ENCODE measurements at regions not wholly inside any gene's neighbourhood (a gene's known extent, or its start where the extent isn't known, plus 50 kb on each side); places are given as distances from the start of the nearest gene placed in this dataset.

DNA sequence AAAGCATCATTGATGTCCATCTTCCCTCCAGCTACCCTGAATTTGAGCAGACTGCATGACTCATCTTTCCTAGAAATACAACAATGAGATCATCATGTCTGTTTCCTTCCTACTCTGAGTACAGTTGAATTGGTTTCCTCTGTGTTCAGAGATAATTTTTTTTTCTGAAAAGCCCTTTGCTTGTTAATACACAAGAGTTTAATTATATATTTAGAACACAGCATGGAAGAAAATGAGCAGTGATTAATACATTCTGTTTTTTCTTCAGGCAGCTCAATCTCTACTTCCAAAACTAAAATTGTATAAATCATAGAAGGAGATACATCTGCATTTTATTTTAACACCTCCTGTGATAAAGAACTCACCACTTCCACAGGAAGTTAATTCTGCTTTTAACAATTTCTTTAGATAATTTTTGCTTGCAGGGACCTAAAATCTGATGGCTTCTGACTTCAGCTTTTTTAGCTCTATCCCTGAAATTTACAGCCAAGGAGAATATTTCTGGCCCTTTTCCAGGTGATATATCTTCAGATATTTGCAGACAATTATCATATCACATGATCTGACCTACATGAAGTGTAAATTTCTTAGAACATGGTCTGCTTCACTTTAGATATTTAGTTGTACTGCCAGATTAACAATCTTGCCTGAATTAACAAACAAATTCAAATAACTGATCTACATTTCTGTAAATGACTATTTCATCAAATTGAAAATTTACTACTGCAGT lies 249.0 kb downstream of the TRIB2 start:
- DNase-seq = no peak

DNA sequence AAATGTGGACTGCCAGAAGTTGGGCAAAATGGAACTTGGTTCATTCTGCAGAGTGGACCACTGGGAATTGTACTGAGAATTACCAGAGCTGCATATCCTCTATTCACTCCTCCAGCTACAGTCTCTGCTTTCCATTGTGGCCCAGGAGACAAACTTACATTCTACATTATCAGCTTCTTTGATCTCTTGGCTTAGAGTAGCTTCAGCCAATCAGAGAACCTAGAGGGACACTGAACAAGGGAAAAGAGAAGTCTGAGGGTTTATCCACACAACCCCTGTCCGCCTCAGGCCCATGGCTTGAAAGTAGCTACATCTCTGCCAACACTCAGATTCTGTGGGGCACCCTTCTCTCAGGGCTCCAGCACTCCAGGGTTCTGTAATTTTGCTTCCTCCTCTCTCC lies 251.1 kb downstream of the TRIB2 start:
- DNase-seq = no peak

DNA sequence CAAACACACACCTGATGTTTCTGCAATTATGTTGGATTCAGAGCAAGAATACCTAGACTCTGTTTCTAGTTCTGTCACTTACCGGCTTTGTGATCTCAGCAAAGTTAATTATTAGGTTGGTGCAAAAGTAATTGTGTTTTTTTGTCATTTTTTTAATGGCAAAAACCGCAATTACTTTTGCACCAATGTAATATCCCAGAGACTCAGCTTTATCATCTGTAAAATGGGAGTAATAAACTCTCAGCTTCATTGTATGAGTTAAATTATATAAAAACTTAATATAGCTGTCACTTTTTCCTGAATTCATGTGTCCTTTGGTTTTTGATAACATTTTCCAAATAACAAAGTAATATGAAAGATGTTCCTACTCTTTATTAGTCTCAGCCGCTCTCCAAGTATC lies 251.7 kb downstream of the TRIB2 start:
- no peak for DNase-seq

DNA sequence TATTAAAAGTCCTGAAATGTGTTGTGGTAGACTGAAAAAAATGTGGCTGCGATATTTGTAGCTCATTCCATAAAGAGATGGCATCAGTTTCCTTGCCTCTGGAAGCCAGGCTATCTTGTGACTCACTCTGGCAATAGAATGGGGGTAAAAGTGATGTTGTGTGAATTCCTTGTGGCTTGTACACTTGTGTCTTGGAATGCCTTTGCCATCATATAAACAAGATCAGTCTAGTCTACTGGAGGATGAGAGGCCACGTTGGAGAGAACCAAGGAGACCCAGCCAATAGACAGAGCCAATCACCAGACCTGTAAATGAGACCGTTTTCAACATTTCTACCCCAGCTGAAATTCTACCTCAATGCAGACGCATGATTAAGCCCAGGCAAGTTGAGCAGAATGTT lies 254.1 kb downstream of the TRIB2 start:
- DNase-seq = no peak

DNA sequence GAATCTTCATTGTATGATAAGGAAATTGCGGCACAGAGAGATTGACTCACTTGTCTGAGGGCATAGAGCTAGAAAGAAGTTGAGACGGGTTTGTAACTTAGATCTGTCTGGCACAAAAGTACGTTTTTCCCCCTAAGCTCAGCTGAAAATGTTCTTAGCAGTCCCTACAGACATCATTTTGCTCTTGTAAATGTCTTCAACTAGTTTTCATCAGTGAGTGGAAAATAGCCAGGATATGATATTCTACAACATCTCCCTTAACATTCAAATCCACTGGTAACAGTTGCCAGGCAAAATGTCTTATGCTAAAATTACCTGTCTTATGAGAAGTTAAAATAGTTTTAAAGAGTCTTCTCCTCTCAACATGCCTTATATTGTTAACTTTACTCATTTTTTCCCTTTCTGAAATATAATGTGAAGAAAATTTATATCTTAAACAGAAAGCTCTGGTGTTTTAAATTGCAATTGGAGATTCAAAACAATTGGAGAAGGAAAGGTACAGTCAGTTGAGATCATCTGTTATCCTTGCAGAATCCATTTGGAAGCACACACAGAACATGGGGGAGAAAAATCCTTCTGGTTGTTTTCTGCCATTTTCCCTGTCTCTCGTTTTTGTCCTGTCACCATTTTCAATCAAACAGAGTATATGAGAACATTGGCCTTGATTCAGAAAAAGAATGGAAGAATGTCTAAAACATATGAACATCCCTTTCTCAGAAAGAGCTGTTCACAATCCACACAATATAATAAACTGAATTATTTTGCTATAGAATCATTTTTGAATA lies 255.0 kb downstream of the TRIB2 start:
- DNase-seq = no peak

DNA sequence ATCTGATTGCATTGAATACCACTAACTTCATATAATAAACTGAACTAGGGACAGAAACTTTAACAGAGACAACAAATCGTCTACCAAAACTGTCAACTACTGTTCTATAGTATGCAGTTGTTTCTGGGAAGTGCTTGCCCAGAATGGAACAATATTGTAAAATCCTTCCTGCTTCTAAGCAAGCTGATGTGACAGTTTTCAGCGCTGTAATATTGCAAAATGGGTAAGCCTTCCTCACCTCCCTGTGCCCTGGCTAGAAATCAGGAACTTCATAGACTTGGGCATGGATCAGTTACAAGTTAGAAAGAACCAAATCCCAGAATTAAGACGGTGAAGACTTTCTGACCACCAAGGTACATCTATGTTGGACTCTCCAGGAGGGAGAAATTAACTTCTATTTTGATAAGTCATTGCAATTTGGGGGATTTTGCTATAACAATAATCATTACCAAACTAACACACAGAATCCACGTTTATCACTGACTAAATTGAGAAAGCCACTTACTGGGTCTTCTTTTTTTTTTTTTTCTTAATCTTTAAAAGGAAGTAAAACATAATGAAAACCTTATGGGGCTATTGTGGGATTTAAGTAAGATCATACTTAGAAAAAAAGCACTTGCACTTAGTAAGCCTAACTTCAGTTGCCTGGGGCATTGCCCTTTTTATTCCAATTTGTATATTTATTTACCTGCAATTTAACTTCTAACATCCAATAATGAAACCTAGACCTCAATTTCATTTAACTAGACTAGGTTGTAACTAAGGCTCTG lies 261.5 kb downstream of the TRIB2 start:
- DNase-seq = no peak

DNA sequence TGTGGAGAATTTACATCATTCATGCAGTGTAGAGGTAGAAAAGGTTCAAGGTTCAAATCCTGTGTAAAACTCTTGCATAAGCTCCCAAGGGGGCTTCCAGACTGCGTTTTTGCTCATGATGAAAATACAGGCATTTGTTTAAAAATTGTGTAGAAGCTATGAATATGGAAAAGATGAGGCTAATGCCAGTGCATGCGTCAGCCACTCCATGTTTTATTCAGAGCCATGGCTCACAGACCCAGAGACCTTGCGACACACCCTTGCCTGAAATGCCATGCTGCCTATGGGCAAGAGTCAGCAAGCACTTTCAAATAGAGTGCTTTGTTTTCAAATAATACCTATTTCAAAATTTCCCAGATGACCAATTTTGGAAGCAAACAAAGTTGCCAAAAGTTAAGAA lies 262.3 kb downstream of the TRIB2 start:
- no peak for DNase-seq

DNA sequence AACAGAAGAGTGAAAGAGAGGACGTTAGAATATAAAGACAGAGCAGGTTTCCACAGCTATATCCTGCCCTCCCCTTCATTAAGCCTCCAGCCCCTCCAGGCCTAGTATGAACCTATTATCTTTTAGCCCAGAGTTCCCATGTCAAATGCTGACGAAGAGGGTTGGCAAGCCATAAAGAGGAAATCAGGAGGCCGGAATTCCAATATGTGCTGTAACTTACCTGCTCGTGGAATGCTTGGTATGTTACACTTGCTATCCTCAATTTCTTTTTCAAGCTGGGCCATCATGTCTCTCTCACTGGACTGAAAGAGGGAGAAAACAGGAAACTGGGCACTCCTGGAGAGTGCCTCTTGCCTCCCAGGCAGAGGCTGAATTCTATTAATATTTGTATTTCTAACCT lies 264.1 kb downstream of the TRIB2 start:
- DNase-seq = no peak

DNA sequence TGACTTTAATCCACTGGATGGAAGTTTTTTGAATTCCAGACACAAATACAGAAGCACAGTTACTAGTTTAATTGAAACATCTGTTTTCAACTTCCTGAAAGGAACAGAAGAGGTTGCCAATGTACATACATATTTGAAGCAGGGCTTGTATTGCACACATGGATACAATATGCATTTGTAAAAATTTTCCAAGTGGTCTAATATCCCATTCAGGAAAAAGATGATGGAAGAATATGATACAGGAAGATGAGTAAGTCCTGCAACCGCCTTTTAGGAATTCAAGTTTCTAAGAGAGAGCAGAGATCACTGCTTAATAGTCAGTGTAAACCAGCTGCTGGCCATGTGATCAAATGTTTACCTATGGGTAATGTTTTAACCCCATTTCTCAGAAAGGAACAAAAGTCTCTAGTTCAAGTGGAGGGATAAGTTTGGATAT lies 265.4 kb downstream of the TRIB2 start:
- DNase-seq = no peak

DNA sequence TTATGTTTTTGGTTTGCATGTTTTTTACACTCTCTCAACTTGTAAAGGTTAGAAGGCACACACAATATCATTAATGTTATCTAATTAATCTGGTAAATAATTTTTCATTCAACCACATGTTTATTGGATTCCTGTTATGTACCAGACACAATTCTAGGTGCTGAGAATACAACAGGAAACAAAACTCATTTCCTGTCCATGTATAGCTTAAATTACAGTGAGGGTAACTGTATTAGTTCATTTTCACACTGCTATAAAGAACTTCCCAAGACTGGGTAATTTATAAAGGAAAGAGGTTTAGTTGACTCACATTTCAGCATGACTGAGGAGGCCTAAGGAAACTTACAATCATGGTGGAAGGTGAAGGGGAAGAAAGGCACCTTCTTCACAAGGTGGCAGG lies 270.5 kb downstream of the TRIB2 start:
- DNase-seq = no peak

DNA sequence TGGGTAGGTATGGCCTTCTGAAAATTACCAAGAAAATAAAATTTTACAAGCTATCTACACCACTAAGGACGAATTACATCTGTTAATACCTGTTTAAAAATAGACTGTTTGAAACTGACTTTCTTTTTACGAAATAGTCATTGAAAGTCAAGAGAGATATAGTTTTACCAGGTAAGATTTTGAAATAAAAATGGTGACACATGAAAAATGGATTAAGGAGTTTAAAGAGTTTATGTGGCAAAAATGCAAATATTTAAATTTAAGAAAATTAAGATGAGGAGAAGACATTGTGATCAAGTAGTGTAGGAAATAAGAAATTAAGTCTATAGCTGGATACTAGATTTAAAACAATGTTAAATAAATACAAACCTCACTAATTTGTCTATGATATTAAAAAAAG lies 271.5 kb downstream of the TRIB2 start:
- DNase-seq = no peak

DNA sequence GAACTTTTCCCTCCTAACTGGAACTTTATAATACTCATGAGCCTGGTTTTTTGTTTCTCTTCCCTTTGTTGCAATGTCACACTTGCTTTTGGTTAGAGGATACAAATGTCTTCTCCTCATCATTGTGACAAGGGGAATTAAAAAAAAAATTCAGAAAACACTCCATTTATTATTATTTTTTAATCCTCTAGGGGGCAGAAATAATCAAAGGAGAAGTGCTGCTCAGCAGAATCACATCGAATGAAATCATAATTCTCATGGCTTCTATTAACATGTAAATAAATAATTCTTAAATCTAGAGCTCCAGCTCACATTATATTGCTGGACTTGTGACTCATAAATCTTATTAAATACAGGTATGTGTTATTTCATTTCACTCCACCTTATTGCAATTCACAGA lies 273.8 kb downstream of the TRIB2 start:
- DNase-seq = no peak

DNA sequence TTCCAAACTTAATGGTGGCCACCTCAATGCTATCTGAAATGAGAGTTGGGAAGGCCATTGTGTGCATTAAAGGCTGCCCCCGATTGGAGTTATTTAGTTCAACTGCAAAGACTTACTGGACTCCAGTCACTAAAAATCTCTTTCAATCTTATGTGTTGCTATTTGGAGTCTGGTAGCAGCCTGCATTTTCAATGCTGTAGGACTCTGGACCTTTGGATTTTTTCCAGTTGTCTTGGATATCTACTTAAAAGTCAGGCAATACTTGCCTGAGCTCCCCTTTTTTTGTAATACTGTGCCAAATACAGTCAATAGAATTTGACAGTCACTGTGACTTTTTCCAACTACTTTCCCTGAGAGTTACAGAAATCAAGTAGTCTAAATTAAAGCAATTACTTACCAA lies 281.9 kb downstream of the TRIB2 start:
- DNase-seq = no peak

DNA sequence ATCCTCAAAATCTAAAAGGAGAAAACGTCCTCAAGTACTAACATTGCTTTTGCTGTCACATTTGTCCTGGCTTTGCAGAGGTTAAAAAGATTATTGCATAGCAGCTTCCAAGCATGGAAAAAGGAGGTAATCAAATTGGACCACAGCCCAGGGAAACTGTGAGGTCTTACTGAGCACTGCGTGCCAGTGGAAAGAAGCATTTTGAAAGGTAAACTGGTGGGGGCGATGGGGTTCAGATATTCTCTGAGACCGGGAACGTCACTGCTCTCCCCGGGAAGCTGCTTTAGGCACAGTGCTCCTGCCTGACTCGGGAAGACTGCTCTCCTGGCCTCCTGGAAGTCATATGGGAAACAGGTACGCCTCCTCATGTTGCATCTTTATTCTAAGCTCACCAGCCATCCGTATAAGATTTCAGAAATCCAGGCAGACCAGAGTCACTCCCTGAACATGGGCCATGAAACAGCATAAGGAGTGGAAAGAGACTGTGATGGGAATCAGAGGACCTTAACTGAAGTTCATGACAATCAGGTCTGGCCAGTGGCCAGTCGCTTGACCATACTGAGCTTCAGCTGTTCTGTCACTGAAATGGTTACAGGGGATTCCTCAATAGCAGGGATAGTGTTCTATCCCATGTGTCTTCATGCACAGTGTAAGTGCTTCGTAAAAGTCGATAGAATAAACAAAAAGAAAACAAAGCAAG lies 284.1 kb downstream of the TRIB2 start:
- no peak for DNase-seq

DNA sequence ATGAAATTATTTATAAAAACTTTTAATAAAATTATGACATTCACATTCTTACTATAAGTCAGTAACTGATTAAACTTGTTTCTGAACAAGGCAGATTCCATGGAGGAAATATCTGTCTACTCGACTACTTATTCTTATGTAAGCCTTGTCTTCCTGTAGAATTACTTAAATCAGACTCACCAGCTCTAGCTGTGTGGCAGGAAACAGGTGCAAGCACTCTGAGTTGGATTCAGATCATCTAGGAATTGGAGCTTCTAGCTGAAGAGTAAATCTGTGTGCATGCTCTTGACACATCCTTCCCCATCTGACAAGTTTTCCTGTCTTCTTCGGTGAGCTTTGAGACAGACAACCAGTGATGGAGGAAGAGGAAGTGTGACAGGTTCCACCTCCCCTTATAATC lies 284.7 kb downstream of the TRIB2 start:
- DNase-seq = no peak

DNA sequence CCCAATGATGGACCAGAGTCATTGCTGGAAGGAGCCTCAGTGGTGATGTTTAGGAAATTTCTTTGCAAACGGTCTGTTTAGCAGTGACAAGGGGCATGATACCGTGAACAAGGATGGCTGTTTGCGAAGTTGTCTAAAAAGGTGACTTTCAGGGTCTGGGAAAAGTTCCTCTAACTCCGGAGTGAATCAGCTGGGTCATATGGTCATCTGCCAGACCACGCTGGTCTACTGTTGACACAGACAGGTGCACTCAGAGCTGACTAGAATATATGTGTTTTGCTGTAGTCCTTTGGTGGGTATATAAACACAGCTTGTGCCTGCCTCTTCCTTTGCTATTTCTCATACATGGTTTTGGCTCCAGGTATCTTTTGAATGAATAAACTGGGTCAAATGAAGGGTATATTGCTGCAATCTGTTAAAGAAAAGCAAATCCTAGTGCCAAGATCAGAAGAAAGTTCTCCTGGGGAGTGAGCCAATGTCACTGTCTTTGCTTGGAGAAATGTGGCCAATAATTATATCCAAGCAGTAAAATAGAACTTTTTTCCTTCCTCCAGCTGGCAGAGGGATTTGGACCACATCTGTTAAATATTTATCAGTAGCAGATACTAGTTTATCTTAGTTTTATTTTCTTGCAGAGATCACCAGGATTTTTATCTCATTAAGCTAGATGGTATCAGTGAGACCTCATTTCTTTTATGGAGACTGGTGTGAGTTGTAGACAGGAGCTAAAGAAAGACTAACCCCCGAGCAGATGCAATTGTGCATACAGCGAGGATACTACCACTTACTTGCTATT lies 286.0 kb downstream of the TRIB2 start:
- no peak for DNase-seq

DNA sequence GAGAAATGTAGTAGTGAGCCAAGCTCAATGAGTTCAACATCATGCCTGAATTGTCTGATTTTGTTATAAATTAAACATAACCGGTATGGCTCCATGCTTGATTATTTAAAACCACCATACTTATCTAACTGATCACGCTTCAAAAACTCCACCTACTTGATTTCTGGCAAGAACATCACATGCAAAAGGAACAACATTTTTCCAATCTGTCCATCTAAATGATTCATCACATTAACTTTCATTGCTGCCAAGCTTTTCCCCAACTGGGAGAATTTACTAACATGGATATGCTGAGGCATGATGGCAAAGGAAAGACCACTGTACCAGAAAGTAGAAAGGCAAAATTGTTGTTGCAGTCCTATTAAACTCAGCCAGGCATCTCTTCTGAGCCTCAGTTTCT lies 286.8 kb downstream of the TRIB2 start:
- no peak for DNase-seq

DNA sequence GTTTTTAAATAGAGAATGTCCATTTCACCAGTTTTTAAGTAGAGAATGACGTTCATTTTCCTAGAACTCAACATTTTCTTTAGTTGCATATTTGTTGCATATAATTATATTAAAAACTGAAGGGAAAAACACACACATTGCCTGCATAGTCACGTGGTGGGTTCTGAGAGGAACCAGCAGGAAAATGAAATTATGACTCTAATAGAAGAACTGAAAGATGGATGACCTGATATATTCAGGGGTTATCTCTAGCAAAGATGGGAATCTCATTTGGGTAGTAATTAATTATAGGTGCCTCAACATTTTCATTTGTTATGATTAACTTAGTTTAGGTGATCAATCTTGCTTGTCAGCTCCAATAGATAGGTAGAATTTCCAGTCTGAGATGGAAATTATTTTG lies 288.3 kb downstream of the TRIB2 start:
- DNase-seq = no peak

DNA sequence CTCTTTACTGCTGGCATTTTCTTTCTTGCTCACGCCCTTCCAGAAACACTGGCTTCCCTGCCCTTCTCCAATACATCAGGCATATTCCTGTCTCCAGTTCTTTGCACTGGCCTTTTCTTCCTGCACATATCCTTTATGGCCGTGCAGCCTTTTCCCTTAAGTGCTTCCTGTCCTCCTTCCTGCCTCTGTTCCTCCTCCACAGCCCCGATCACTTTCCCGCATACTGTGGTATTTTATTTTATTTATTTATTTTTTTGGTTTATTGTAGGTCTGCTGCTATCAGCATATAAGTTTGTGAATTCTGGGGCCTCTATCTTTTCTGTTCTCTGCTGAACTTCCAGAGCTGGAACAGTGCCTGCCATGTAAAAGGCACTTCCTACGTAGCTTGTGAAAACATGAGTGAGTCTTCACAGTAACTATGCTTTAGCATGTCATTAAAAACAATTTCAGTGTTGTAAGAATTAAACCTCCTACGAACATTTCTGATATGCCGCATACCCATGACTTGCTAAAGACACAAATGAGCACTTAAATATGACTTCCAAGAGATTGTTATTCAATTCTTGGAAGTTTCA lies 289.1 kb downstream of the TRIB2 start:
- peak in 1 of 56 donors; percentile 7 for DNase-seq

DNA sequence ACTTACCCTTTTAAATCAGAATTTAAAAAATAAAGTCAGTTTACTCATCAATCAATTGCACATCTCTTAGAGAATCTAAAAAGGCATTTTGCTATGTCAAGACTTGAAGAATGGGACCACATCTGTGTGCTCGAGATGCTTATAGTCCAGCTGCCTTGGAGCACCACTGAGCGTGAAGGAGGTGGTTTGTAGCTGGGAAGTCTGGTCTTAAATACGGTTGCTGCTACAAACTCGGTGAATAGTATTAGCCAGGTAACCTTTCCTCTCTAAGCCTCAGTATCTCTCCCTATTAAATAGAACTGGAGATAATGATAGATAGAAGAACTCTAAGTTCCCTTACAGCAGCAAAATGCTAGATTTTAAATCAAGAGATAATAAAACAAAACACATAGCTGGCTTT lies 289.7 kb downstream of the TRIB2 start:
- DNase-seq = no peak

Measured in nucleus accumbens (tissue), 56 donors.